ENCODE measurements at regions not wholly inside any gene's neighbourhood (a gene's known extent, or its start where the extent isn't known, plus 50 kb on each side); places are given as distances from the start of the nearest gene placed in this dataset.
"Not testable (repeated sequence)": the region's sequence is repeated elsewhere in the genome, so short reads cannot be mapped to it uniquely, and the experiment has no call there.

GRCh38 chr5:51636973-51637372 lies 253.7 kb downstream of the ISL1 start:
- DNase-seq (ENCODE audit: missing footprints); intact Hi-C loops (cut with DNase I); ATAC-seq: not testable (repeated sequence)

GRCh38 chr5:51644976-51645375 lies 261.7 kb downstream of the ISL1 start:
- ATAC-seq = no peak
- intact Hi-C loops (cut with DNase I) = no loop called here
- DNase-seq (ENCODE audit: missing footprints) = no peak

DNA sequence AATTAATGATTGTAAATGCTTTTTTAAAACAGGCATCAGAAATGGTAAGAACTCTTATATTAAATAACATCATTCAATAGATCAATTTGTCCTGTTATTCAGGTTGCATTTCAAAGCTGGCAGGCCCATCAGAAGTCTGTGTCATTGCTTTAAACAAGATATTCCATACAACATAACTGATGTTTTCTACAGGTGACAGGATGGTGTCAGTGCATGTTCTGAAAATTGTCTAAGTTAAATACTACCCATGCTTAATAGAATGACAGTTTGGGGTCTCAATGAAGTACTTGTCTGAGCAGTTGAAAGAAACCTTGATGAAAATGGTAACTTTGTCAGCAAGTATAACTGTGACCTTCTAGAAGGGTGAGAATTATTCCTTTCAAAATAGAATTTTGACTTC lies 263.2 kb downstream of the ISL1 start:
- ATAC-seq = no peak
- intact Hi-C loops (cut with DNase I) = no loop called here
- no peak for DNase-seq (ENCODE audit: missing footprints)

GRCh38 chr5:51650824-51651223 lies 267.6 kb downstream of the ISL1 start:
- DNase-seq (ENCODE audit: missing footprints) (no peak), ATAC-seq (no peak)
- intact Hi-C loops (cut with DNase I) = no loop called here

DNA sequence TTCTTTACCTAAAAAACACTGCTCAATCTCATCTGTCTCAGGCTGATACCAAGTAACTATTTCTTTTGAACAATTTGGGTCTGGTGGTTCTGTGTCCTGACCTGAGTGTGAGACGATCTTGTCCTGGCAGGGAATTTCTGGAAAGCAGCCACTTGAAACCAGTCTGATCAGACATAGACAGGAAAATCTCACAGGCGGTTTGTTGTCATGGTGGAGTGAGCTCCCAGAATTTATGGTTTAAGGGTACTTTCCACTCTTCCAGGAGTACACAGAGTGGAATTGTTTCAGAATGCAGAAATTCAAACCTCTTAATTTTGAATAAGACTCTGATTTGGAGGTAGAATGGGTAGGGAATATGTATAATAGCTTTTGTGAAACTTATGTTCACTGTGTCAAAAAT lies 268.2 kb downstream of the ISL1 start:
- ATAC-seq (no peak), DNase-seq (ENCODE audit: missing footprints) (no peak)
- intact Hi-C loops (cut with DNase I) = no loop called here

DNA sequence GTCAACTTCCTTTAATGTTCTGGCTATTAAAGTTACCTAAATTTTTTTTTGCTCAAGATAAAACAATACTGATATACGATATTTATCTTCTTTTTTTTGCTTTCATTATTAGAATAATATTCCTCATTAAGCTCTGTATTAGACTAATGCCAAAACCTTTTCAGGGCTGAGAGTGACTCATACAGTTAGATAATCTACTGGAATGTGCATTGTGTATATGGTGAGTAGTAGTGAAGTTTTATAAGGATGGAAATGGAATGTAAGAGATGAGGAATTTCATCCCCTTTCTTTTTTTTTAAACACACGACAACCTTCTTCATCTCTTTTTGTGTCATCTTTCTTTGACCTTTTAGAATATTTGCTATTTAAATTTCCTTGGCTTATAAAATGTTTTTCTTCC lies 268.6 kb downstream of the ISL1 start:
- no peak for DNase-seq (ENCODE audit: missing footprints)
- no peak for ATAC-seq
- intact Hi-C loops (cut with DNase I) = no loop called here

DNA sequence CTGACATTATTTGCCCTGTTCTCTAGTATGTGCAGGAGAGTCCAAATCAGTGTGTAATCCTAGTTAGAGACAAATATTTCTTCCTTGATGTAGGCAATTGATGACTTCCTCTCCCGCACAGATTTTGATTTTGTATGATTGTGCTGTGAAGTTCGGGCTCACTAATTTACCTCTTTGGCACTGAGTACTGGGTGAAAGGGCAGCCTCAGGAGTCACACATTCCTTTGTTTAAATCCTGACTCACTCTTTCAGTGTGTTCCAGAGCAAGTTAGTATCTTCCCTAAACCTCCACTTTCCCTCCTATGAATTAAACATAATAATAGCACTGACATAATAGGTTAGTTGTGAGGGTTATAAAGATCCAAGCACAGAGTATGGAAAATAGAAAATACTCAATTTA lies 269.7 kb downstream of the ISL1 start:
- DNase-seq (ENCODE audit: missing footprints) (no peak), ATAC-seq (no peak)
- intact Hi-C loops (cut with DNase I) = no loop called here

- no peak for DNase-seq (ENCODE audit: missing footprints)
- no peak for ATAC-seq
- intact Hi-C loops (cut with DNase I) = no loop called here
Observed at GRCh38 chr5:51657340-51658240, 274.3 kb downstream of the ISL1 start.

- ATAC-seq = no peak
- intact Hi-C loops (cut with DNase I) = no loop called here
- no peak for DNase-seq (ENCODE audit: missing footprints)
Observed at GRCh38 chr5:51661646-51662265, 278.5 kb downstream of the ISL1 start.

DNA sequence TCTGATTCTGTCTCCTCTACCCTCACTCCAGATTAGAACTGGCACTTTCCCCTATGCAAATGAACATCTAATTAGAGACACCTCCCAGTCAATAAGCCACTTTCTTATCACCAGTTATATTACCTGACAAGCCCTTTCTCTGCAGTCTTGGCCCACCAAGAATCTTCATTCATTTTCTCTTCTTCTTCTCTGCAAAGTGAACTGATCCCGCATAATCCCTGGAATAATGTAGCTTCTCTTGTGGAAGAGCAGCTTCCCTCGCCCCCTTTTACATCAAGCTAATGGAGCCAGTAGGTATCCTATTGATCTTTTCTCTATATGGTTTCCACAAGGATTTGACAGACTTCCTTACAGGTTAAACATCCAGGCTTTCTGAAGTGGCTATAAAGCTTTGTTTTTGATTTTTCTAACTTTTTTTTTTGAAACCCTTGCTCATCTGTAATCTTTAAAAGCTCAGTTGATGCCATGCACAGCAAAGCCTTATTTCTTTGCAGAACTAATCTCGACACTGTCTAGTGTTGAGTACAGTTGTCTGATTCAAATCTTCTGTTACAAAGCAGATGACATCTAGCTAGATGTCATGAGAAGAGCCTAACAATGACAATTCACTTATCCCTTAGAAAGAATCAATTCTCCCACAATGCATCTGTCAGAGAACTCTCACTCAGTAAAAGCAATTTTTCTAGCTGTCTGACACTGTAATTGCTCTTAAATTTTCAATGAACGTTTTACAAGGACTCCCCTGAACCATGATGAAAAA lies 281.4 kb downstream of the ISL1 start:
- ATAC-seq (no peak), DNase-seq (ENCODE audit: missing footprints) (no peak)
- intact Hi-C loops (cut with DNase I) = no loop called here

- ATAC-seq (no peak), DNase-seq (ENCODE audit: missing footprints) (no peak)
- intact Hi-C loops (cut with DNase I) = no loop called here
Observed at GRCh38 chr5:51665251-51665593, 282.0 kb downstream of the ISL1 start.

DNA sequence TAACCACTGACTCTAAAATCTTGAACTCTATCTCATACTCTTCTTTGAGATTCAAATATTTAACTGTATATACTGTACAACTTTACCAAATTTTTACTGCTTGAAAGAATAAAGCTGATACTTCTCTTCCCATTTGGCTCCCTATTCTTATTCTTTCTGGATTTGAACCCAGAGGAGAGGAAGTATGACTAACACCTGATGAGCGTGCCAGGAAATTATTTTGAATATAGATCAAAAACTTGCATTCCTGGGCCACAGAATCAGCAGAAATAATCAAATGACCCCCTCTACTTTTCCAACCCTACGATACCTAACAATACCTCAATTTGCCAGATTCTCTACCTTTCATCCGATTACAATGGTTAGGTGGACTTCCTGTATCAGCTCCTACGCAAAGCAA lies 285.8 kb downstream of the ISL1 start:
- DNase-seq (ENCODE audit: missing footprints) (no peak), ATAC-seq (no peak)
- intact Hi-C loops (cut with DNase I) = no loop called here

GRCh38 chr5:51678330-51678729 lies 295.1 kb downstream of the ISL1 start:
- DNase-seq (ENCODE audit: missing footprints) (no peak), ATAC-seq (no peak)
- intact Hi-C loops (cut with DNase I) = no loop called here

DNA sequence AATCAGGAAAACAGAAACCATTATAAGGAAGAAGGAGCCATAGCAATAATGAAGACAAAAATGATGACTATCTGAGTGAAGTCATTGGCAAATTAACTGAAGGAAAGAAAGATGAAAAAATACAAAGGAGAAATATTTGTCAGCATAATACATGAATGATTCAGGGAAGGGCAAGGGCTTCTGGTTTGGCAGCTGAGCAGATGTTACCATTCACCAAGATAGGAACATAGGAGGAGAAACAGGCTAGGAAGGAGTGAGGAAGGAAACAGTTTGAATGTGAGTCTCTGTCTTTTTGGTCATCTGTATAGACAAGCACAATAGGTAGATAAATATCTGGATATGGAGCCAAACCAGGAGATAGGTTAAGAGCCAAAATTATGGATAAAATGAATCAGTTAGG lies 296.0 kb downstream of the ISL1 start:
- DNase-seq (ENCODE audit: missing footprints) (no peak), ATAC-seq (no peak)
- intact Hi-C loops (cut with DNase I) = no loop called here

GRCh38 chr5:51684794-51685355 lies 301.6 kb downstream of the ISL1 start:
- DNase-seq (ENCODE audit: missing footprints) (no peak), ATAC-seq (no peak)
- intact Hi-C loops (cut with DNase I) = no loop called here

DNA sequence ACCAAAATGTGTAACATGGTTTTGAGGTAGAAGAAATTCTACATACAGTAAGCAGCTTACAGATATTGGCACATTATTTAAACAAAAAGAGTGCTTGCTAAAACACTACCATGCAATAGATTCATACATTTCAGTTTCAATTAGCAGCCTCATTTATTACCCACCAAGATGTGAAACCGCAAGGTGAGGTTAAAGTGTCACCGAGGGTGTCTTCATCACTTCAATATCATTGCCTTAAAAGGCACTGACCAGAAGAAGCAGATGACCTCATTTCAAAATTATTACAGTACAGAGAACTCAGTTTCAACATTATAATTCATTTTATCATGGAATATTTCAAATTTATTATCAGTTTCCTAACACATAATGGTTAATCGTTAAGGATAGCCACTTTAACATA lies 302.2 kb downstream of the ISL1 start:
- intact Hi-C loops (cut with DNase I) = no loop called here
- no peak for DNase-seq (ENCODE audit: missing footprints)
- no peak for ATAC-seq

DNA sequence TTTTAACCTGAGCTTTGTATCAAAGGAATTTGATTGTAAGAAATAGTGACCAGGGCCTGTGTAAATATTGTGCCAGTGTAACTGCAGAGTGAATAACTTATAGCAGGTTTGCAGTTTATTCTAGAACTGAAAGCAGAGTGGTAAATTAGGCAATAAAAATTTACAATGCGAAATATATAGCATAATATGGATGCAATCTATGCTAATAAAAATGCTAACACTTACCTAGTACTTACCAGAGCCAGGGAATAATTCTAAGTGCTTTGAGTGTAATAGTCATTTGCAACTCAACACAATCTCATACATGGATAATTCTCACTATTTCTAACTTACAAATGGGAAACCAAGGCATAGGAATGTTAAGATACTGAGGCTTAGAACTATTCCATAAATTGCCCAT lies 303.4 kb downstream of the ISL1 start:
- intact Hi-C loops (cut with DNase I) = no loop called here
- no peak for ATAC-seq
- no peak for DNase-seq (ENCODE audit: missing footprints)

GRCh38 chr5:51691538-51692079 lies 308.4 kb downstream of the ISL1 start:
- no peak for DNase-seq (ENCODE audit: missing footprints)
- ATAC-seq = no peak
- intact Hi-C loops (cut with DNase I) = no loop called here

- ATAC-seq (no peak), DNase-seq (ENCODE audit: missing footprints) (no peak)
- intact Hi-C loops (cut with DNase I) = no loop called here
Observed at GRCh38 chr5:51694826-51695225, 311.6 kb downstream of the ISL1 start.
